ENCODE measurements at regions not wholly inside any gene's neighbourhood (a gene's known extent, or its start where the extent isn't known, plus 50 kb on each side); places are given as distances from the start of the nearest gene placed in this dataset.

- DNase-seq = no peak
Observed at GRCh38 chr10:78913219-78914059, 155.3 kb upstream of the ZMIZ1 start.

GRCh38 chr10:78914060-78914378, 154.7 kb upstream of the ZMIZ1 start:
- no peak for DNase-seq

GRCh38 chr10:78914502-78915189, 154.1 kb upstream of the ZMIZ1 start:
- DNase-seq = no peak

- no peak for DNase-seq
Observed at GRCh38 chr10:78915190-78915518, 153.6 kb upstream of the ZMIZ1 start.

GRCh38 chr10:78916227-78916626, 152.5 kb upstream of the ZMIZ1 start:
- DNase-seq = no peak

- no peak for DNase-seq
Observed at GRCh38 chr10:78919181-78919966, 149.4 kb upstream of the ZMIZ1 start.

- DNase-seq = no peak
Observed at GRCh38 chr10:78920011-78920410, 148.8 kb upstream of the ZMIZ1 start.

GRCh38 chr10:78921895-78922294, 146.9 kb upstream of the ZMIZ1 start:
- no peak for DNase-seq

GRCh38 chr10:78923647-78924318, 145.0 kb upstream of the ZMIZ1 start:
- DNase-seq = no peak

GRCh38 chr10:78924319-78925003, 144.3 kb upstream of the ZMIZ1 start:
- no peak for DNase-seq

GRCh38 chr10:78925275-78925674, 143.5 kb upstream of the ZMIZ1 start:
- DNase-seq = no peak

- DNase-seq = peak; percentile 71 to 86
Observed at GRCh38 chr10:78925800-78926319, 142.9 kb upstream of the ZMIZ1 start.

GRCh38 chr10:78927257-78927995, 141.3 kb upstream of the ZMIZ1 start:
- no peak for DNase-seq

- no peak for DNase-seq
Observed at GRCh38 chr10:78928330-78928729, 140.4 kb upstream of the ZMIZ1 start.

GRCh38 chr10:78929541-78929940, 139.2 kb upstream of the ZMIZ1 start:
- DNase-seq = peak; percentile 28 to 71

- DNase-seq = no peak
Observed at GRCh38 chr10:78931321-78932053, 137.3 kb upstream of the ZMIZ1 start.

- DNase-seq = no peak
Observed at GRCh38 chr10:78932054-78932386, 136.7 kb upstream of the ZMIZ1 start.

- DNase-seq = no peak
Observed at GRCh38 chr10:78932861-78933260, 135.9 kb upstream of the ZMIZ1 start.

GRCh38 chr10:78933828-78934531, 134.8 kb upstream of the ZMIZ1 start:
- no peak for DNase-seq

- DNase-seq = peak in 1 of 2 donors; percentile 24
Observed at GRCh38 chr10:78934532-78934898, 134.3 kb upstream of the ZMIZ1 start.

Data from inflammatory macrophage (primary cell).